HepG2 (cell line): ENCODE measurements at regions not wholly inside any gene's neighbourhood (a gene's known extent, or its start where the extent isn't known, plus 50 kb on each side); places are given as distances from the start of the nearest gene placed in this dataset.

Experiments
- ATAC-seq: fragments of 200-7000 bp; cut with Tn5 transposase; 3 replicates; pipeline ENCODE4 v1.9.1; 2020; ENCODE audit warnings: mild to moderate bottlenecking, moderate library complexity
- BruUV-seq: library from RNA; stranded (reverse); fragments of 400-500 nt; replicated peaks from 2 replicates; lab custom pipeline; 2021; lab: Mats Ljungman, UMichigan
- CTCF ChIA-PET: fragments of 300-600 bp; formaldehyde crosslinking; extraction: SDS; loops from one replicate; lab custom pipeline; 2021; ENCODE audit warnings: low total read pairs, inconsistent platforms, low intra/inter-chr PET ratio; lab: Yijun Ruan, JAX
- POLR2A ChIA-PET: fragments of 350-600 bp; sonication (Branson Sonifier 250); formaldehyde crosslinking; loops from one replicate; lab custom pipeline; 2020; ENCODE audit warnings: antibody characterized with exemption, inconsistent platforms; lab: Yijun Ruan, JAX
- DNase-seq: peaks from one replicate; pipeline ENCODE4 v3.0.0-alpha.2; 2015; ENCODE audit warnings: low spot score
- FAIRE-seq: peaks from 3 replicates; lab custom pipeline; 2011; peaks lifted over from hg19 to GRCh38; lab: Jason Lieb, UNC
- H2AFZ ChIP-seq: one replicate; pipeline ENCODE4 v1.6.1; 2011; ENCODE audit warnings: low read length, inconsistent platforms
- H3K27ac ChIP-seq: fragments of 300-600 bp; 3 replicates; pipeline ENCODE4 v1.8.0; 2011; ENCODE audit warnings: mixed run types, mild to moderate bottlenecking, mixed read lengths, low read length, inconsistent platforms; ENCODE audit not compliant: insufficient read depth; ENCODE audit errors: extremely low read length
- H3K27me3 ChIP-seq, 2 experiments: fragments of 200-600 bp in 1 of 2; 2 replicates in 1 of 2; 3 replicates in 1 of 2; pipeline versions ENCODE4 v1.6.0 to v1.8.0; 2011; ENCODE audit warnings: low read length in 2 of 2, mild to moderate bottlenecking in 2 of 2, moderate library complexity in 2 of 2, inconsistent platforms in 1 of 2; ENCODE audit not compliant: insufficient read depth in 2 of 2, control insufficient read depth in 1 of 2
- H3K36me3 ChIP-seq, 2 experiments: fragments of 200-600 bp in 1 of 2; replicated peaks in 1 of 2; 2 replicates in 1 of 2; 3 replicates in 1 of 2; pipeline versions ENCODE4 v1.5.1 to v1.8.0; 2011; ENCODE audit warnings: low read length in 2 of 2, inconsistent platforms in 1 of 2; ENCODE audit not compliant: insufficient read depth in 2 of 2, control insufficient read depth in 1 of 2
- H3K4me1 ChIP-seq: 2 replicates; pipeline ENCODE4 v1.5.1; 2012; ENCODE audit warnings: low read length, inconsistent platforms; ENCODE audit not compliant: insufficient read depth
- H3K4me2 ChIP-seq: 2 replicates; pipeline ENCODE4 v1.6.0; 2011; ENCODE audit warnings: low read depth, low read length, inconsistent platforms
- H3K4me3 ChIP-seq, 3 experiments: fragments of 200-600 bp in 1 of 3; sonication (generic), shearing (Covaris generic) in 1 of 3; replicated peaks in 1 of 3; 2 replicates each; pipeline ENCODE4 v1.5.1; 2011 to 2016; ENCODE audit warnings: low read length in 3 of 3, inconsistent platforms in 2 of 3, low read depth in 2 of 3, mild to moderate bottlenecking in 2 of 3, control low read depth in 1 of 3, mixed read lengths in 1 of 3; ENCODE audit not compliant: insufficient read depth in 1 of 3
- H3K79me2 ChIP-seq: one replicate; pipeline ENCODE4 v1.6.1; 2011; ENCODE audit warnings: low read length, inconsistent platforms; ENCODE audit not compliant: insufficient read depth
- H3K9ac ChIP-seq: 2 replicates; pipeline ENCODE4 v1.6.0; 2011; ENCODE audit warnings: mild to moderate bottlenecking, low read depth, low read length, inconsistent platforms; ENCODE audit not compliant: insufficient read depth
- H3K9me3 ChIP-seq: 2 replicates; pipeline ENCODE4 v1.5.1; 2012; ENCODE audit warnings: mild to moderate bottlenecking, low read length
- H4K20me1 ChIP-seq: 2 replicates; pipeline ENCODE4 v1.6.0; 2011; ENCODE audit warnings: inconsistent platforms, mild to moderate bottlenecking, low read length, moderate library complexity; ENCODE audit not compliant: insufficient read depth
- ARNTL ChIP-seq: sonication (generic); formaldehyde crosslinking; IDR thresholded peaks from 2 replicates; pipeline ENCODE4 v1.4.0; 2020; ENCODE audit warnings: mild to moderate bottlenecking, missing genetic modification reagents
- HOXA5 ChIP-seq: sonication (generic); formaldehyde crosslinking; IDR thresholded peaks from 2 replicates; pipeline ENCODE4 v1.4.0; 2020; ENCODE audit warnings: missing genetic modification reagents
- MED1 ChIP-seq: sonication (generic); formaldehyde crosslinking; IDR thresholded peaks from 2 replicates; pipeline ENCODE4 v1.4.0; 2020; ENCODE audit warnings: missing genetic modification reagents
- MED8 ChIP-seq: sonication (generic); formaldehyde crosslinking; IDR thresholded peaks from 2 replicates; pipeline ENCODE4 v1.8.1; 2023; ENCODE audit warnings: mild to moderate bottlenecking, missing genetic modification reagents; ENCODE audit not compliant: insufficient replicate concordance
- NR2F6 ChIP-seq, 2 experiments: IDR thresholded peaks; 2 replicates each; pipeline ENCODE4 v1.6.1; 2016; ENCODE audit warnings: antibody characterized with exemption in 1 of 2, mild to moderate bottlenecking in 1 of 2
- SRF ChIP-seq: IDR thresholded peaks from 2 replicates; pipeline ENCODE4 v1.6.1; 2011; ENCODE audit warnings: mild to moderate bottlenecking, low read depth, low read length, moderate library complexity
- TARDBP ChIP-seq: sonication (generic); formaldehyde crosslinking; IDR thresholded peaks from 2 replicates; pipeline ENCODE4 v1.8.0; 2022; ENCODE audit warnings: mild to moderate bottlenecking, missing genetic modification reagents
- TOPORS ChIP-seq: sonication (generic); formaldehyde crosslinking; IDR thresholded peaks from 2 replicates; pipeline ENCODE4 v1.8.0; 2023; ENCODE audit warnings: mild to moderate bottlenecking, missing genetic modification reagents
- WIZ ChIP-seq: sonication (generic); formaldehyde crosslinking; IDR thresholded peaks from 2 replicates; pipeline ENCODE4 v1.5.1; 2020; ENCODE audit warnings: mild to moderate bottlenecking, missing genetic modification reagents
- ZFP62 ChIP-seq: sonication (generic); formaldehyde crosslinking; IDR thresholded peaks from 2 replicates; pipeline ENCODE4 v1.4.0; 2020; ENCODE audit warnings: missing genetic modification reagents
- ZKSCAN1 ChIP-seq: fragments of 150-350 bp; IDR thresholded peaks from 2 replicates; pipeline ENCODE4 v1.6.1; 2014; ENCODE audit warnings: low read length
- ZNF354B ChIP-seq: sonication (generic); formaldehyde crosslinking; IDR thresholded peaks from 2 replicates; pipeline ENCODE4 v1.8.0; 2022; ENCODE audit warnings: mild to moderate bottlenecking, missing genetic modification reagents
- ZNF367 ChIP-seq: sonication (generic); formaldehyde crosslinking; IDR thresholded peaks from 2 replicates; pipeline ENCODE4 v1.4.0; 2020; ENCODE audit warnings: missing genetic modification reagents, borderline replicate concordance
- ZNF552 ChIP-seq: sonication (generic); formaldehyde crosslinking; IDR thresholded peaks from 2 replicates; pipeline ENCODE4 v1.9.0; 2022; ENCODE audit warnings: missing genetic modification reagents, mild to moderate bottlenecking, borderline replicate concordance
- ZNF616 ChIP-seq: sonication (generic); formaldehyde crosslinking; IDR thresholded peaks from 2 replicates; pipeline ENCODE4 v1.5.0; 2020; ENCODE audit warnings: low read depth, mild to moderate bottlenecking, missing genetic modification reagents
- WGBS: methylation state at CpG from one replicate; pipeline ENCODE4 v1.1.6; 2017; ENCODE audit warnings: low lambda C conversion rate; 5-methylcytosine and 5-hydroxymethylcytosine counted together
- in situ Hi-C: cut with HindIII; loops from 2 replicates; pipeline ENCODE4 v1.10.0; 2017; ENCODE audit warnings: low pct_unique_long_range_greater_than_20kb; ENCODE audit not compliant: extremely low pct_ligation_motif_present
- intact Hi-C: fragments of 100-400 bp; cut with micrococcal nuclease; formaldehyde crosslinking; loops from one replicate; pipeline ENCODE4 v1.10.0; 2022; ENCODE audit not compliant: unreplicated experiment
- TF ChIP-seq, protein P1 (sequence below): sonication (generic); formaldehyde crosslinking; IDR thresholded peaks from 2 replicates; pipeline ENCODE4 v1.4.0; 2020; ENCODE audit warnings: missing genetic modification reagents
- TF ChIP-seq, protein P2 (sequence below): sonication (generic); formaldehyde crosslinking; IDR thresholded peaks from 2 replicates; pipeline ENCODE4 v1.4.0; 2020; ENCODE audit warnings: missing genetic modification reagents, borderline replicate concordance
- TF ChIP-seq, protein P3 (sequence below): sonication (generic); formaldehyde crosslinking; IDR thresholded peaks from 2 replicates; pipeline ENCODE4 v1.5.0; 2020; ENCODE audit warnings: missing genetic modification reagents
- TF ChIP-seq, protein P4 (sequence below): sonication (generic); formaldehyde crosslinking; conservative IDR thresholded peaks from 2 replicates; pipeline ENCODE4 v1.4.0; 2020; ENCODE audit warnings: missing genetic modification reagents

DNA sequence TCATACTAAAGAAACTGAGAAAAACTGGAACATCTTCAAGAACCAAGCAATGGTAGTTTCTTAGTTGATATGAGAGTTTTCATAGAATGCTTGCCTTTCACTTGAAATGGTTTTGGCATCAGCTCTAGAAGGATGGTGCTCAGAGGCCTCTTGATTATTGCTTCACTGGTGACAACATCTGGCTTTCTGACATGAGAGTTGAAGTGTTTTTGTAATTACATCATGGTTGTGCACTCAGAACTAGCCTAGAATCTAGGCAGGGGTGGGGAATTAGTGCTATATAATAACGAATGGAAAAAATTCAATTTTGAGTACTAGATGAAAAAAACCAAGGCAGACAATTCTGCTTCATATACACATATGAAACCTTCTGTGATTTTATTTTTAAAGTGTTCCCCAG lies 172.8 kb upstream of the LMNTD1 start:
- no peak overlapping the region for H3K27ac ChIP-seq
- no peak for DNase-seq
- POLR2A ChIA-PET: no interaction called here
- H3K4me2 ChIP-seq: no peak overlapping the region
- TF ChIP-seq HOXA5 (CRISPR knock-in tag) (no peak), NR2F6 (IDR thresholded peaks at IDR 0.05) (no peak), NR2F6 (CRISPR knock-in tag; IDR thresholded peaks at IDR 0.05) (no peak), SRF (no peak), ZNF552 (CRISPR knock-in tag) (no peak), TARDBP (CRISPR knock-in tag) (no peak), WIZ (CRISPR knock-in tag) (no peak), MED1 (CRISPR knock-in tag) (no peak), ZKSCAN1 (no peak), ZNF616 (CRISPR knock-in tag) (no peak), ZFP62 (CRISPR knock-in tag) (no peak), ZNF367 (CRISPR knock-in tag) (no peak), ZNF354B (CRISPR knock-in tag) (no peak), ARNTL (CRISPR knock-in tag) (no peak), MED8 (CRISPR knock-in tag) (no peak), TOPORS (CRISPR knock-in tag) (no peak)
- TF ChIP-seq, protein P1, sequence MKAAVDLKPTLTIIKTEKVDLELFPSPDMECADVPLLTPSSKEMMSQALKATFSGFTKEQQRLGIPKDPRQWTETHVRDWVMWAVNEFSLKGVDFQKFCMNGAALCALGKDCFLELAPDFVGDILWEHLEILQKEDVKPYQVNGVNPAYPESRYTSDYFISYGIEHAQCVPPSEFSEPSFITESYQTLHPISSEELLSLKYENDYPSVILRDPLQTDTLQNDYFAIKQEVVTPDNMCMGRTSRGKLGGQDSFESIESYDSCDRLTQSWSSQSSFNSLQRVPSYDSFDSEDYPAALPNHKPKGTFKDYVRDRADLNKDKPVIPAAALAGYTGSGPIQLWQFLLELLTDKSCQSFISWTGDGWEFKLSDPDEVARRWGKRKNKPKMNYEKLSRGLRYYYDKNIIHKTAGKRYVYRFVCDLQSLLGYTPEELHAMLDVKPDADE (CRISPR knock-in tag): no peak
- TF ChIP-seq, protein P2, sequence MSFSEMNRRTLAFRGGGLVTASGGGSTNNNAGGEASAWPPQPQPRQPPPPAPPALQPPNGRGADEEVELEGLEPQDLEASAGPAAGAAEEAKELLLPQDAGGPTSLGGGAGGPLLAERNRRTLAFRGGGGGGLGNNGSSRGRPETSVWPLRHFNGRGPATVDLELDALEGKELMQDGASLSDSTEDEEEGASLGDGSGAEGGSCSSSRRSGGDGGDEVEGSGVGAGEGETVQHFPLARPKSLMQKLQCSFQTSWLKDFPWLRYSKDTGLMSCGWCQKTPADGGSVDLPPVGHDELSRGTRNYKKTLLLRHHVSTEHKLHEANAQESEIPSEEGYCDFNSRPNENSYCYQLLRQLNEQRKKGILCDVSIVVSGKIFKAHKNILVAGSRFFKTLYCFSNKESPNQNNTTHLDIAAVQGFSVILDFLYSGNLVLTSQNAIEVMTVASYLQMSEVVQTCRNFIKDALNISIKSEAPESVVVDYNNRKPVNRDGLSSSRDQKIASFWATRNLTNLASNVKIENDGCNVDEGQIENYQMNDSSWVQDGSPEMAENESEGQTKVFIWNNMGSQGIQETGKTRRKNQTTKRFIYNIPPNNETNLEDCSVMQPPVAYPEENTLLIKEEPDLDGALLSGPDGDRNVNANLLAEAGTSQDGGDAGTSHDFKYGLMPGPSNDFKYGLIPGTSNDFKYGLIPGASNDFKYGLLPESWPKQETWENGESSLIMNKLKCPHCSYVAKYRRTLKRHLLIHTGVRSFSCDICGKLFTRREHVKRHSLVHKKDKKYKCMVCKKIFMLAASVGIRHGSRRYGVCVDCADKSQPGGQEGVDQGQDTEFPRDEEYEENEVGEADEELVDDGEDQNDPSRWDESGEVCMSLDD (CRISPR knock-in tag): no peak
- TF ChIP-seq, protein P3, sequence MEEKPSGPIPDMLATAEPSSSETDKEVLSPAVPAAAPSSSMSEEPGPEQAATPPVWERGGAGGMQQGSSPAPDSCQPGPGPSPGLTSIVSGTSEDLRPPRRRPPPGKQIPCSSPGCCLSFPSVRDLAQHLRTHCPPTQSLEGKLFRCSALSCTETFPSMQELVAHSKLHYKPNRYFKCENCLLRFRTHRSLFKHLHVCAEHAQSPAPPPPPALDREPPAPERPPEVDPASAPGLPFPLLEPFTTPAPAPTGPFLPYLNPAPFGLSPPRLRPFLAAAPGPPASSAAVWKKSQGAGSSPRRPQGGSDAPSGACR (CRISPR knock-in tag): no peak
- TF ChIP-seq, protein P4, sequence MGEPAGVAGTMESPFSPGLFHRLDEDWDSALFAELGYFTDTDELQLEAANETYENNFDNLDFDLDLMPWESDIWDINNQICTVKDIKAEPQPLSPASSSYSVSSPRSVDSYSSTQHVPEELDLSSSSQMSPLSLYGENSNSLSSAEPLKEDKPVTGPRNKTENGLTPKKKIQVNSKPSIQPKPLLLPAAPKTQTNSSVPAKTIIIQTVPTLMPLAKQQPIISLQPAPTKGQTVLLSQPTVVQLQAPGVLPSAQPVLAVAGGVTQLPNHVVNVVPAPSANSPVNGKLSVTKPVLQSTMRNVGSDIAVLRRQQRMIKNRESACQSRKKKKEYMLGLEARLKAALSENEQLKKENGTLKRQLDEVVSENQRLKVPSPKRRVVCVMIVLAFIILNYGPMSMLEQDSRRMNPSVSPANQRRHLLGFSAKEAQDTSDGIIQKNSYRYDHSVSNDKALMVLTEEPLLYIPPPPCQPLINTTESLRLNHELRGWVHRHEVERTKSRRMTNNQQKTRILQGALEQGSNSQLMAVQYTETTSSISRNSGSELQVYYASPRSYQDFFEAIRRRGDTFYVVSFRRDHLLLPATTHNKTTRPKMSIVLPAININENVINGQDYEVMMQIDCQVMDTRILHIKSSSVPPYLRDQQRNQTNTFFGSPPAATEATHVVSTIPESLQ: no peak
- TF ChIP-seq, all 625 proteins: peak for 0
- CTCF ChIA-PET: no interaction called here
- Histone ChIP-seq H4K20me1 (no peaks in the 10 kb centered on the region), H3K36me3 (no peaks in the 10 kb centered on the region), H3K4me3 (no peak overlapping the region), H3K4me1 (no peaks in the 10 kb centered on the region), H3K9me3 (no peaks in the 10 kb centered on the region), H3K9ac (no peak overlapping the region), H2AFZ (no peak overlapping the region), H3K27me3 (no peaks in the 10 kb centered on the region), H3K79me2 (no peaks in the 10 kb centered on the region)
- 12% methylated on average over 1 of the region's 1 CpG for WGBS
- ATAC-seq: no peak
- no TSS peak for BruUV-seq
- in situ Hi-C loops: no loop called here
- FAIRE-seq: no peak
- intact Hi-C loops: no loop called here
